GM10266 (cell line): ENCODE measurements at regions not wholly inside any gene's neighbourhood (a gene's known extent, or its start where the extent isn't known, plus 50 kb on each side); places are given as distances from the start of the nearest gene placed in this dataset.

ENCODE experiments used
- DNase-seq: peaks from one replicate; pipeline ENCODE4 v3.0.0; 2012; ENCODE audit errors: extremely low spot score
- TF ChIP-seq, protein P1 (sequence below): IDR thresholded peaks from 2 replicates; pipeline ENCODE4 v1.5.1; 2012; ENCODE audit warnings: mild to moderate bottlenecking, low read depth; ENCODE audit not compliant: control insufficient read depth, insufficient read depth; ENCODE audit errors: missing control alignments

GRCh38 chr1:80363689-80364475, 1357.4 kb upstream of the ADGRL4 start:
- TF ChIP-seq, protein P1, sequence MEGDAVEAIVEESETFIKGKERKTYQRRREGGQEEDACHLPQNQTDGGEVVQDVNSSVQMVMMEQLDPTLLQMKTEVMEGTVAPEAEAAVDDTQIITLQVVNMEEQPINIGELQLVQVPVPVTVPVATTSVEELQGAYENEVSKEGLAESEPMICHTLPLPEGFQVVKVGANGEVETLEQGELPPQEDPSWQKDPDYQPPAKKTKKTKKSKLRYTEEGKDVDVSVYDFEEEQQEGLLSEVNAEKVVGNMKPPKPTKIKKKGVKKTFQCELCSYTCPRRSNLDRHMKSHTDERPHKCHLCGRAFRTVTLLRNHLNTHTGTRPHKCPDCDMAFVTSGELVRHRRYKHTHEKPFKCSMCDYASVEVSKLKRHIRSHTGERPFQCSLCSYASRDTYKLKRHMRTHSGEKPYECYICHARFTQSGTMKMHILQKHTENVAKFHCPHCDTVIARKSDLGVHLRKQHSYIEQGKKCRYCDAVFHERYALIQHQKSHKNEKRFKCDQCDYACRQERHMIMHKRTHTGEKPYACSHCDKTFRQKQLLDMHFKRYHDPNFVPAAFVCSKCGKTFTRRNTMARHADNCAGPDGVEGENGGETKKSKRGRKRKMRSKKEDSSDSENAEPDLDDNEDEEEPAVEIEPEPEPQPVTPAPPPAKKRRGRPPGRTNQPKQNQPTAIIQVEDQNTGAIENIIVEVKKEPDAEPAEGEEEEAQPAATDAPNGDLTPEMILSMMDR, result no peak
- DNase-seq, result no peak

- TF ChIP-seq, protein P1, result no peak
- no peak for DNase-seq
Observed at GRCh38 chr1:80359666-80360065, 1353.1 kb upstream of the ADGRL4 start.

DNA sequence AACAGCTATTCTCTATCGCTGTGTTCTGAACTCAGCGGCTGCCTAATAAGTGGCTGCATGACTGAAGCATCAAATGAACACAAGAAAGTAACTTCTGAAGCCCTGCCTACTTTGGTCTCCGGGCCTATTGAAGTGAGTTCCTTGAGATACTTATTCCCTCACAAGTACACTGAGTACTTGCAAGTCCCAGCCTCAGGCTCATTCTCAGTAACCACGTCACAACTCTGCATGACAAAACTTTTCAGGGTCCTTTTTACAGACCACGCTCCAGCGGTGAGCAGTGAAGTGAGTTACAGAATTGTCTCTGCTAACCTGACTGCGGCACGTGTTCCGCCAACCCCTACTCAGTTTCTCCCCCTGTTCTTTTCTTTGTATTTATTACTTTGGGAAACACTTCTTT, 1342.7 kb upstream of the ADGRL4 start:
- TF ChIP-seq, protein P1, result no peak
- DNase-seq, result no peak

GRCh38 chr1:80341021-80341420, 1334.5 kb upstream of the ADGRL4 start:
- TF ChIP-seq, protein P1, result no peak
- no peak for DNase-seq

GRCh38 chr1:80318108-80318507, 1311.6 kb upstream of the ADGRL4 start:
- TF ChIP-seq, protein P1, result no peak
- DNase-seq, result no peak

DNA sequence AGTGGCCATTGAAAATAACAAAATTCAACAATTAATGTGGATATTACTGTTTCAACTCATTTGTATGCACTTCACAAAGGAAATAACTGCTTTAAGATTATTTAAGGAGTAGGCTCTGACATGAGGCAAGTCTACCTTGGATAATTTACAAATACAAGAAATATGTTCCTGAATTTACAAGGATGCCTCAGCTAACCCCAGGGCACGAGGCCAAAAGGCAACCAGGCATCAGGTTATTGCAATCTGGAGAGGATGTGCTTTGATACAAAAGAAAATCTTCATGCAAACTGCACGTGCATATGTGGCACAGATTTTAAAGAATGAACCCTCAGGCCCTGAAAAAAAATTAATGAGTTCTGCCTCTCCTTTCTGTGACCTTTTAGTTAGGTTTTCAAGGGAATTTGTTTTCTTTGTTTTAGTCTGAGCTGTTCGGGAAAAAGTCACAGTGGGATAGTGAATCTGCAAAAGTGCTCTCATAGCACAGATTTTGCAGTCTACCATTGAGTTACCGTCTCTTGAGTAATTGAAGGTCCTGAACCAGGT, 1304.2 kb upstream of the ADGRL4 start:
- DNase-seq, result no peak

More for the DNA sequence above, 1304.2 kb upstream of the ADGRL4 start:
- TF ChIP-seq, protein P1, result no peak
